ENCODE measurements at regions not wholly inside any gene's neighbourhood (a gene's known extent, or its start where the extent isn't known, plus 50 kb on each side); places are given as distances from the start of the nearest gene placed in this dataset.
A peak's percentile ranks its signal among the peaks of the same experiment; 100 is the strongest.
"Not testable (repeated sequence)": the region's sequence is repeated elsewhere in the genome, so short reads cannot be mapped to it uniquely, and the experiment has no call there.

DNA sequence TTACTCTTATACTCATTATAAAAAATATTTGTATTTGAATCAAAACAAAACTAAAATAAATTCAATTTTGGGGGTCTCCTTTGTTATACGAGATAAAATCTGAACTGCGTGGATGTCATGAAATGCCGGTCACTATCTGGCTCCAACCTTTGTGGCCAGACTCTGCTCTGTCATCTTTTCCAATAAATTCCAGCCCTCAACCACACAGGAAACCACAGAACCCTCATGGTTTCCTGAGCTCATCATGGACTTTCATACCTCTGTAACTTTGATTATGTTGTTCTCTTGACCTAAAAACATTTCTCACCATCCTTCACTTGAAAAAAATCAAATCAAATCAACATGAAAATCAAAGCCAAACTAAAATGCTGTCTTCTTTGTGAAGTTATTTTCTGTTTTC, 724.7 kb downstream of the METTL4 start:
- peak; percentile 1 for DNase-seq (ENCODE audit: low spot score)

DNA sequence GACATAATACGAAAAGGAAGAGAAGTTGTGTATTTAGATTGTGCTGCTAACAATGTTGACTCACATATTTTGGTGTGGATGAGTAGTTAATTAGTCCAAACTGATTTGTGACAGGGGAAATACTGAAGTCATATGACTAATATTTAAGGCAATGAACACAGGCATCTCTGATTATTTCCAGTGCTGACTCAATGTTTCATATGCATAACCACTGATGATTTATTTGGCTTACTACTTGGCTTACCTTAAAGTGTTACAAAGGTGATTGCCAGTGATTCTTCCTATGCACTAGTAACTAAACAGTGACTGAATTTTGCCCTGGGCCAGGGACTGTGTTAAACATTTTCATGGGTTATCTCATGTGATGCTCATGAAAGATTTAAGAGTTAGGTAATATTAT, 722.6 kb downstream of the METTL4 start:
- DNase-seq (ENCODE audit: low spot score), result no peak

DNA sequence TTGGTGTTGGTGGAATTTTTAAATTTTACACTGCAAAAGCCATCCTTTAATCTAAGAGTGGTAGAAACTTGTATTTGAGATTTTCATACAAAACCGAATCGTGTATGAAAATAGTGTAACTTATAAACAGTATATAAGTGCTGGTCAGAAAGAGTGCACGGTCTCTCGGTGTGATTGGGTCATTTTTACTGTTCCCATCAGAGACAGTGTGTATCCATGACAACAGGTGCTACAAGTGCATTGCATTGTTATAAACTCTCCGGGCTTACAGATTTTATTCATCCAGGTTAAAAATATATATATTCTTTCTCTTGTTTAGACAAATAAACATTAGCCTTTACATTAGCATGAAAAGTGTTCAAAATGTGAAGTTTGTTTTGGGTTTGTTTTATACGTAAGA, 721.9 kb downstream of the METTL4 start:
- DNase-seq (ENCODE audit: low spot score), result no peak

DNA sequence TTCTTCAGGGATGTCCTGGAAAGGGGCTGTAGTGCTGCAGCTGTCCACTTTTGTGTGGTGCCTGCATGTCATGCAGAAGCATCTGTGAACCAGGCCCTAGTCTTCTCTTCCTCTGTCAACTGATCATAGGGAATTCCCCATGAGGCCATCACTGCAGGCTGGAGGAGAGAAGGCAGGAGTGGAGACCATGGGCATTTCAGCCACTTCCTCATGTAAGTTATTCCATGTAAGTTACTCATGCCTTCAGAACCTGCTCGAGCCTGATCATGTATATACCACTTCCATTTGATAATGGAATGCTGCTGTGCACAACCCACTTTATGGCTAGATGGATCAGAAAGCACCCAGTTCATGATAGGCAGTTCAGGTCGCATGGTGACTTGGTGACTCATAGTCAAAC, 714.0 kb downstream of the METTL4 start:
- DNase-seq (ENCODE audit: low spot score), result not testable (repeated sequence)

DNA sequence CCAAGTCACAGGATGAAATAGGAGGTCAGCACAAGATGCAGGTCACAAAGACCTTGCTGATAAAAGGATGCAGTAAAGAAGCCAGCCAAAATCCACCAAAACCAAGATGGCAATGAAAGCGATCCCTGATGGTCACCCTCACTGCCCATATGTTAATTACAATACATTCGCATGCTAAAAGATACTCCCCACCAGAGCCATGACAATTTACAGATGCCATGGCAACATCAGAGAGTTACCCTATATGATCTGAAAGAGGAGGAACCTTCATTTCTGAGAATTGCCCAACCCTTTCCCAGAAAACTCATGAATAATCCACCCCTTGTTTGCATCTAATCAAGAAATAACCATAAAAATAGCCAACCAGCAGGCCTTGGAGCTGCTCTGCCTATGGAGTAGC, 709.8 kb downstream of the METTL4 start:
- no peak for DNase-seq (ENCODE audit: low spot score)

DNA sequence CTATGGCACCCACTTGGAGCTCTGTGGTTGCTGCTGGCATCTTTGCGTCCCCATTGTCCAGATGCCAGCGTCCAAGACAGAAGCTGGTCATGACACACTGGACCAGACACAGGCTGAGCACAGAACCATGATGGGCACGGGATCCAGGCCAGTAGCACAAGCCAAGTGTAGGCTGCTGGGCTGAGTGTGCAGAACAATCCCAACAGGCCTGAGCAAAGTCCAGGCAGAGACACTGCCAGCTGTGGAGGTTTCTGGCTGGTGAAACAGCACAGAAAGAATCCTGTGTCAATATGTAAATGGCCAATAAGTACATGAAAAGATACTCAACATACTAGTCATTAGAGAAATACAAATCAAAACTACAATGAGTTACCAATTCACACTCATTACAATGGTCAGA, 705.4 kb downstream of the METTL4 start:
- no peak for DNase-seq (ENCODE audit: low spot score)

DNA sequence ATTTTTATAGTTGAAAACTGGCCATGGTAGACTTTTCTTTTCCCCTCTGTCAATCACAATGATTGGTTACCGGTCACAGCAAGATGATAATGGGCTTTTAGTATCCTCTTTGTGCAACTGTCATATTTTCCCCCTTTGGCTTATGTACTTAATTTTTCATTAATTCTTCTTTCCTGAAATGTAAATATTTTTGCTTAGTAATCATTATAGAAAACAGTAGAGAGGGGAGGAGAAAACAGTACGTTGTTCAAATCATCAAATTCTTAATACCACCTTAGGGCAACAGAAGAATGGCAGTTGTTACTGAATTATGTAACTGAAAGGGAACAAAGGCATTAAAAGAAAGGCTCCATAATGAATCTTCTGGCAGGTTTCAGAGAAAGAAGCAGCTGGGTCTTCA, 699.0 kb downstream of the METTL4 start:
- DNase-seq (ENCODE audit: low spot score), result no peak

DNA sequence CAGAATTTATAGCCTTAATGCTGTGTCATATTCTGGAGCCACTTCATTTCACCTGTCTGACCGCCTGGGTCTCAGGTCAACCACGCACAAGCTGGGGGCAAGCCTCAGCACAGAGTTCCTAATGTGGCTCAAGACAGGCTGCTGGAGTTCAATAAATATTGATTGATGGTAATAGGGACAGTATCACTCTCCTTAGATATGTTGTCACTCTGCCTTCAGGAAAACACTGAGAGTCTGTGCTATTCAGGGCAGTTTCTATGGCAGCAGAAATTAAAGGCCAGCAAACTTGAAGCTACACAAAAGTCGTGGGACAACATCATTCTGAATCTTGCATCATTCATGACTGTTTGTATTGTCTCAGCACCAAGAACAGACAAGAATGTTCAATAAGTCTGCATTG, 696.1 kb downstream of the METTL4 start:
- DNase-seq (ENCODE audit: low spot score), result no peak

DNA sequence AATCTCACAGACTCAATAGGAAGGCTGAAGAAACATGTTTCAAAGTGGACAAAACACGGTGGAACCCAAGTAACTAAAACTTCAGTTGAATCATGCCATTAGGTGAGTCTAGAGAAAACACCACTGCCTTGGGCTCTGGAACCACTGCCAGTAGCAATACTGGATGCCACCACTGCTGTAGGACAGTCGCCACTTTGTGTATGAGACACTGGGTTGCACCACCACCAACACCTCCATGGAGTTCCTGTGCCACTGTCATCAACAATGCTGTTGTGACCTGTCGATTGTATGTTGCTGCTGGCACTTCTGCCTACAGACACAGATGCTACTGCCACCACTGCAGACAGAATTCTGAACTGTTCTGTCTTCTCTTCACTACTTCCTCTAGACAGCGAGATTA, 686.7 kb downstream of the METTL4 start:
- DNase-seq (ENCODE audit: low spot score), result no peak

DNA sequence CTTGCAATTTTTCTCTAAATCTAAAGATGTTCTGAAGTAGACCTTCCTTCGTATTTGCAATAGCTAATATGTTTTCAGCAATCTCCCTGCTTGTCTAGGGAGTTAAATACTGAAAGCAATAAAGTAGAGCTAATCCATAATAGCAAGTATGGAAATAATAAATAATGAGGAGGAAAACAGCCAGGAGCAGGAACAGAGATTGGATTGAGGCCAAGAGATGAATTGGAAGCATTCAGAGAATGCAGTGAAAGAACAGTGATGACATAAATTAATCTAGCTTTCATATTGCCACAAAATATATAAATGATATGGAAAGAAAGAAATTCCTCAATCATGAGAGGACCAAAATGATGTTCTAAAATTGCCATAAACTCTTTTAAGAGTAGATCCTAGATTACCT, 679.7 kb downstream of the METTL4 start:
- DNase-seq (ENCODE audit: low spot score), result no peak

DNA sequence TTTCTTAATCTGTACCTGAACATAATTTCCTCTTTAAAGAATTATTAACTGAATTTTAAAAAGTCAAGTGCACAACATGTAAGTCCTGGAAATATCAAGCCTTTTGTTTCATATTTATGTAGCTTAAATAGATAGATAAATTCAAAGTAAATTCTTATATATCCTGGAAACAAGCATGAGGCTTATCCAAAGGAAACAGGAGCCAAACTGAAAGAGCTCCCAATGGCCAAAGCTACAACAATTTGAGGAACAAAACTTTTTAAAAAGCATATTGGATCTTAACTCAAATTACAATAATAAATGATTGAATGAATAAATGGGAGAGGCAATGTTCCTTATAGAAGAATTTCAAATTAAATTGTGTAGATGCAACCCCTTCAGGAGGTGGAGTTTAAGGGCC, 679.1 kb downstream of the METTL4 start:
- no peak for DNase-seq (ENCODE audit: low spot score)

DNA sequence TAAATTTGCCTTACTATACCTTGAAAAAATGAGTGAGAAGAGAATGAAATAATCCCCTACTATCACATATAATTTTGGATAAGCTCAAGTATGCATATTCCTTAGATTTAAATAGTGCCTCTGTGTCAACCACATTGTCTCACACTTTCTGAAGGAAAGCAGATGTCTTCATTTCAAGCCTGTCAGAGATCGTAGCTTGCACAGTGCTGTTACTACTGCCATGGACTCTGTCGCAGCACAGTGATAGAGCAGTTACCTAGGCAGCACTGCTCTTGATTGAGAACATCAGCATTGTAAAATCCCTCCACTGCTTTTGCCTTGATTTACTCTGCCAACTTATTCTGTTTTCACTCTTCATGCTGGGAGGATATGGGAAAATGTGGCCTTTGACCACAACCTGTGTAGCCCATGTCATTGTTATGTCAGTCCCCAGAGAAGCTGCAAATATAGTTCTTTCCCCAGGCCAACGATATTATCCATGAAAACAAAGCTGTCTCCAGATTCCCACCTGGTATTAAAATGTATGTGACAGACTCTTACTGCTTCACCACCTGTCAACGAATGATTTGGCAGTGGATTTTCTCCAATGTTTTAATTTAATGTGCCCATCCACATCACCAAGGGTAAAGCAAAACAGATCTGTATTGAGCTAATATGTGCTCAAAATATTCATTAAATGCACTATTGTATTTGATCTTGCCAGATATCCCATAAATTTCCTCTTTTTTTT, 675.7 kb downstream of the METTL4 start:
- no peak for DNase-seq (ENCODE audit: low spot score)

DNA sequence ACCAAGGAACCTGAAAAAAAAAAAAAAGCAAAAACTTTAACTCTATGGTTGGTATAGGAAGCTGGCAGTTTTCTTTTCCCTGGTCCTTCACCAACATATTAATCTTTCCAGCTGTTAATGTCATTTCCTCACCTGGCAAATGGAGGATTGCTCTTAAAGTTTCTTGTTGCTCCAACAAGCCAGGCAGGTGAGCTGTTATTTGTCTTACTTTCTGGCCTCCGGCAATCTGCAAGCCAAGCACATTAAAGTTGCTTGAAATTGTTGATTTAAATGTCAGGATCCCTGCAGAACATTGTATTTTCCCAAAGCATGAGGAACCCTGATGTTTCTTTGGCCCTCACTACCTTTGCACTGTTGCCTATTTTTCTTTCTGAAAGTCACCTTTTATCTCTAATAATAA, 664.9 kb downstream of the METTL4 start:
- DNase-seq (ENCODE audit: low spot score), result no peak

DNA sequence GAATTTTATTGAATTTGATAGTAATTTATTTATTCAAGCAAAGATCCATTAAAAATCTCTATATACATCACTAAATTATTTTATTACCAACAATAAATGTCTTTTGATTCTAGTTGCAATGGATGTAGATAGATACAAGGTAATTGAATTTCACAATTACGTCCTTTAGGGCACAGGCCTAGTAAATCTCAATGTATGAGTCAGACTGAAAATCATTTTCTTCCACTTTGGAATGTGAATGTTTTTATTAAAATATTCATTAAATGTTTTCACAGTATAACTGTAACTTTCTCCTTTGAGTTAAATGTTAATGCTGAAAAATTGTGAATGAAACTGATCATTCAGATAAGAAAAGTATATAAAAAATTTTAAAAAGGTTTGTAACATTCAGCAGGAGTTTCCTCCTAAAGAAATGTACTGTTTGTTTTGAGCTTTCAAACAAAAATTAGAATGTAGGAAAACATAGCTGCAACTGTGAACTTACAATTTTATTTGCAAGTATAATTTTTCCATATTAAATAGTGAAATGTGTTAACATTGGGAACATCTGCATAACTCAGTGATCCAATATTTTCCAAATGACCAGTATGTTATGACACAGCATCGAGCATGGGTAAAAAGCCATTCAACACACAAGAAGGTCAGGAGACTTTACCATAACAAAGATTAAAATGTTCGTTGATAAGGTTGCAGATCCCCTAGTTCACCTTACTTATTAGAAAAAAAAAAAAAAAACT, 663.7 kb downstream of the METTL4 start:
- no peak for DNase-seq (ENCODE audit: low spot score)

DNA sequence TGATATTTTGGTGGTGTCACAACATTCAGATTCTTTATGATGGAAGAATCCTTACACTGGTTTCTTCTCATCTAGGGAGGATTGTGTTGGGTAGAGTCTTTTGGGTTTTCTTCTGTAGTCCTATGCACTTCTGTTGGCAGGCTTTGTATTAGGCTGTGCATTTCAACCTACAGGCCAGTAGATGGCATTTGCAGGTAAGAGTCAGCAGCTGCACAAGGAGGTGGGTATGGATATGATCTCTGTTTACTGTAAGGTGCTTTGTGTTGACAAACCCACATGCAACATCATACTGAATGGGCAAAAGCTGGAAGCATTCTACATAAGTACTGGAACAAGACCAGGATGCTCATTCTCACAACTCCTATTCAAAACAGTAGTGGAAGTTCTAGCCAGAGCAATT, 656.8 kb downstream of the METTL4 start:
- no peak for DNase-seq (ENCODE audit: low spot score)

DNA sequence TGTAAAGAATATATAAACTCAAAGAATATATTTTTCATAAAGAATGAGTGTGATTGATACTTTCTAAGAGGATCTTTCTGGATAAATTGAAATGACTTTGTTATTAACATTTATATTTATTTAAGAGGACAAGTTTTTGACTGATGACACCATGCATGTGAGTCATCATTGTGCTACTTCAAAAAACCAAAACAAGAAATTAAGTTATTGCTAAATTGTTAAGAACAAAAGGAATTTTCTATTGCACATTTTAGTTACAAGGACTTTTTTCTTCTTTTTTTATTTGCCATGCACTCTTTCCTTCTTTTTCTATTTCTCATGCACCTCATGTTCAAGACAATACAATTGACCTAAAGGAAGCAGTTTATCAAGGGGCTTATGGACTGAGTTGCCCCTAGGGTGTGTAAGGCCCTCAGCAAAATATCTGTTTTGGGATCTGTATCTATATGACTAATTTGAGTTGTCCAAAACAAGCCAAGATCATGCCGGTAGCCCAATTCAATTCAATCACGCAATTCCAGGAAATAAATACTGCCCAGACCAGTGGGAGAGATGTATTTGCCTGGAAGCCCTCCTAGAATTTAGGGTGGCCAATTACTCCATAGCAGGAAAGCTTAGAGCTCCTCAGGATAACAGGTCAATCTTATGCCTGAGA, 654.3 kb downstream of the METTL4 start:
- DNase-seq (ENCODE audit: low spot score), result no peak

DNA sequence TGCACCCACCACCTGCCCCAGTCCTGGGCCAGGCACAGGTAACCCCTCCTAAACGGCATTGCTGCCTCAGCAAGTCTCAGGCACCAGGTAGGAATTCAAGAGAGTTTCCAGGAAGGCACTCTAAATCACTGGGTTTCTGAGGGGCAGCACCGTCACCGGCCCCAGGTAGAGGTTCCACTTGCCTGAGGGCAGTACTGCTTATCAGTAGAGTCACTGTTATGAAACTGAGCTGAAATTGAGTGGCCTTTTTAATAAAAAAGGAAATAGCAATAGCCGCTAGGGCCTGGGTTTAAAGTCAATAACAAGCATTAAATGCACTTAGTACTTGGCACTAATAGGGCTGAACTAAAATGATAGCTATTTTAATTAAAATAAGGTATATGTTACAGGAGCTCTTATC, 653.7 kb downstream of the METTL4 start:
- DNase-seq (ENCODE audit: low spot score), result no peak

DNA sequence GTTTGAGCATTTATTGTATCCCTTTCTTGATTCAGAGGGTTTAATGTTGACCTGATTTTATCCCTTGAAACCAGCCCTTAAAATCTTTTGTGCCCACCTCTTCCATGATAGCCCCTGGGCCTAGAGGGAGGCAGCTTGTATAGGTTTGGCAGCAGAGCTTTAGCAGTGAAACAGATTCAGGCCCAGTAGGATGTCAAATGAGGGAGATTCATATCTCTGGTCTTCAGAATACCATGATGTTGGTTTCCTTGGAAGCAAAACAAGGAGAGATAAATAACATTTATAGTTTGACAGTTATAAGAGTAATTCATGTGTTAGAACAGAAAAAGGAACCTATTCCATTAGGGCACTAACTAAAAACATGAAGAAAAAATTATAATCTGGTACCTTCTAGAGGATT, 649.2 kb downstream of the METTL4 start:
- no peak for DNase-seq (ENCODE audit: low spot score)

DNA sequence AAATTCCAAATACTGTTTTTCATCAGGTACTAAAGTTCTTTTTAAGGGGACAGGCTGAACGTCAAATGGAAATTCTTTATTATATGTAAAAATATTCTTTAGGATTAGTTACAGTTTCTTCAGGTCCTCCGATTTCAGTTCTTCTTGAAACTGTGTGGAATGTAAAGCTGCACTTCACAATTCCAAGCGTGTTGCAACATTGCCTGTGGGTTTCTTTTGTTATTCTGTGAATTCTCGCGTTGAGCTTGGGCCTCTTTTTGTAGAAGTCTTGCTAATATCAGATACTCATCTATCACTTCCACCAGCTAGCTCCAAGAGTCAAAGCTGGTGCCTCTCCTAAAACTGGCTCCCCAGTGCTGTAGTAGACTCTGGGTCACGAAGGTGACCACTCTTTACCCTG, 642.6 kb downstream of the METTL4 start:
- no peak for DNase-seq (ENCODE audit: low spot score)

DNA sequence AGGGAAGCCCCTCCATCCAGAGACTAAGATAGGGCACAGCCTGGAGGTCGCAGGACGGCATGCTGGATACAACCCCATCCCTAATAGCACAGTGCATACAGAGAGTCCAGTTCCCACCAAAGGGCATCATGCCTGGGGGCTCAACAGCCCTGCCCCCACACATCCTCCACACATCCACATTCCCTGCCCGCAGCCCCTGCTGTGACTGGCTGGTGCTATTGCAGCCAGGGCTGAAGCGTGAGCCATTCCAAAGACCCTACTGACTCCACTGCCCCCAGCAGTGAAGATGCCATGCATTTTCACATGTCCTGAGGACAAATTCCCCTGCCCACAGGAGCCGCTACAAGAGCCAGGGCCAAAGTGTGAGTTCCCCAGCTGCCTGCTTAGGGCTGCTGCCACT, 641.6 kb downstream of the METTL4 start:
- DNase-seq (ENCODE audit: low spot score), result no peak

DNA sequence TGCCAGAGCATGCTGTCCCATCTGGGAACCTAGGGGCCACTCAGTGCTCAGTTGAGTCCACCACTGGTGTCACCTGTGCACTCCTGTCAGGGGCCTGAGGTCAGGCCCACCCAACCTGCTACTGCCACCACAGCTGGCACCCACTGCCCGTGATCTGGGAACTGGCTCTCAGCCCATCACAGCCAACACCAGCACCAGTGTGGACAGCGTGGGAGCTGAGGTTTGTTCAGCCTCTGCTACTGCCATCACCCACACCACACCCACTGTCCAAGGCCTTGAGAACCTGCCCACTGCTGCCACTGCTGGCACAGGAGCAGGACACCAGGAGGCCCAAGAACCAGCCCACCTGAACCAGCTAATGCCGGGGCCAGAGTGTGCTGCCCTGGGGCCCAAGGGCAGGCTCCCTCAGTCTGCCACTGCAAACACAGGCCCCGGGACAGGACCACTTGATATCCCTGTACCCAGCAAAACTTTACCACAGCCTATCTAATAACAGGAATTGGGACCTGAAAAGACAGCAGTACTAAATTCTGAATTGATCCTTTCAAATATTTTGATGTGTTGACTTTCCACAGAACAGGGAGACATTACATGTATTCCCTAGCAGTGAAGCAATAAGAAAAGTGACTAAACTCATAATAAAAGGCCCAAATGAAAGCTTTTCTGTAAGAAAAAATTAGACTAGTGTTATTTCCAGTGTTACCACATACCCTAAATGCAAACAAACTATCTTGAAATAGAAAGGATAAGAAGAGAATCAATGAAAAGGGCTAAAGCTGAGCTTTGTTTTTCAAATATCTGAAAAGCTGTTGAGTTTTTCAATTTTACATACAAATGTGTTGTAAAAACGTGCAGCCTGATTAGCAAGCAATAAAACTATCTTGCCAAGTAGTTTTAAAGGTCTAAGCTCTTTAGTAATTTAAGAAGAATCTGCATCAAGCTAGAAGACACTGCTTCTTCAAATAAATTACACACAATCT, 640.7 kb downstream of the METTL4 start:
- DNase-seq (ENCODE audit: low spot score), result no peak

DNA sequence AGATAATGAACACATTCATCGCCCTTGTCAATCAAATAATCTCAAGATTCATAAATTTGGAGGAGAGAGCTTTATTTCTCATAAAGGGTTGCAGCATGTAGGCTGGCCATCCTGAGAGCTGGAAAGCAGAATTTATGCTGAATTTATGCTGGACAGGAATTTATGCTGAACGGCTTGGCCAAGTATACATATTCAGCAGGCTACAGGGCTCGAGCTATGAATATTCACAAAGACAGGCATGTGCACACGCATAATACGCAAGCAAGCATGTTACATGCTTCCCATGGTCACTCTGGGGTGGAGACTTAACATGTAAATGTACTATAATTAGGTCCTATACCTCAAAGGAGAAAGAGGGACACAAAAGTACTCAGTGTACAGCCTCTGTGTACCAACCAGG, 618.8 kb downstream of the METTL4 start:
- DNase-seq (ENCODE audit: low spot score), result no peak

Measured in activated CD4-positive, alpha-beta T cell treated with anti-CD3 and anti-CD28 coated beads, Interleukin-2, Interleukin-4, amounts not matched to agents 100 ng/mL and 50 ng/mL, durations not matched to agents 16 hours and 8 hours (primary cell).